ENCODE measurements at regions not wholly inside any gene's neighbourhood (a gene's known extent, or its start where the extent isn't known, plus 50 kb on each side); places are given as distances from the start of the nearest gene placed in this dataset.

DNA sequence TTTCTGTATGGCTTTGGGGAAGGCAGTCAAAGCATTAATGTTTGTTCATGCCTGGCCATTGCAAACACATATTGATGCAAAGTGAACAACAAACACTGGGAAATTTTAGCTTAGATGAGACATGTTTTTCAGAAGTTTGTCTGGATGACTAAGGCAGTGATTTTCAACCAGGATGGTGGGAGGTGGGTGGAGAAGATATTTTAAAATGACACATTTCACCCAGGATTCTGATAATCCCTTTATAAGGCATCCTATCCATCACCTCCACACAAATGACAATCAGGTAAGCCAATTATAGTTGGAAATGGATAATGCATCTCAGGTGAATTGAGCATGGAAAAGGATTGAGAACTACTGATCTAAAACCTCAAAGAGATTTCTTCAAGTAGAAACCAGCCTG, 57.4 kb upstream of the SV2C start:
- no peak for FAIRE-seq
- H3K4me1 ChIP-seq (ENCODE audit: insufficient read depth, low read length), result no peaks in the 10 kb centered on the region
- no peaks in the 10 kb centered on the region for H4K20me1 ChIP-seq (ENCODE audit: insufficient read depth, low read length)
- no peak overlapping the region for H3K27ac ChIP-seq (ENCODE audit: extremely low read length, insufficient read depth, low read length)
- DNase-seq (ENCODE audit: low spot score), result no peak
- H3K79me2 ChIP-seq (ENCODE audit: insufficient read depth, low read length), result no peaks in the 10 kb centered on the region
- H2AFZ ChIP-seq (ENCODE audit: low read length), result no peak overlapping the region
- no TSS peak for BruUV-seq (replicated peaks)
- TF ChIP-seq NFIB (CRISPR knock-in tag; IDR thresholded peaks at IDR 0.05; ENCODE audit: borderline replicate concordance) (no peak), ZFP36L2 (CRISPR knock-in tag; IDR thresholded peaks at IDR 0.05) (no peak)
- no peaks in the 10 kb centered on the region for H3K36me3 ChIP-seq (replicated peaks in 1 of 2; ENCODE audit: control insufficient read depth in 1 of 2, insufficient read depth in 2 of 2, low read length in 2 of 2)
- H3K9ac ChIP-seq (ENCODE audit: insufficient read depth, low read depth, low read length), result no peak overlapping the region
- no peak overlapping the region for H3K4me3 ChIP-seq (replicated peaks in 1 of 3; ENCODE audit: insufficient read depth in 1 of 3, low read depth in 2 of 3, low read length in 3 of 3)
- no peak overlapping the region for H3K4me2 ChIP-seq (ENCODE audit: low read depth, low read length)
- no peaks in the 10 kb centered on the region; a peak in 1 of 5 replicates for H3K27me3 ChIP-seq (ENCODE audit: control insufficient read depth in 1 of 2, insufficient read depth in 2 of 2, low read length in 2 of 2)
- in situ Hi-C loops (cut with HindIII; ENCODE audit: extremely low pct_ligation_motif_present, low pct_unique_long_range_greater_than_20kb) (no loop called here), intact Hi-C loops (cut with micrococcal nuclease; ENCODE audit: unreplicated experiment) (no loop called here)
- ChIA-PET CTCF (ENCODE audit: low intra/inter-chr PET ratio, low total read pairs) (no interaction called here), POLR2A (no interaction called here)
- ATAC-seq, result no peak
- no peaks in the 10 kb centered on the region for H3K9me3 ChIP-seq (ENCODE audit: low read length)

DNA sequence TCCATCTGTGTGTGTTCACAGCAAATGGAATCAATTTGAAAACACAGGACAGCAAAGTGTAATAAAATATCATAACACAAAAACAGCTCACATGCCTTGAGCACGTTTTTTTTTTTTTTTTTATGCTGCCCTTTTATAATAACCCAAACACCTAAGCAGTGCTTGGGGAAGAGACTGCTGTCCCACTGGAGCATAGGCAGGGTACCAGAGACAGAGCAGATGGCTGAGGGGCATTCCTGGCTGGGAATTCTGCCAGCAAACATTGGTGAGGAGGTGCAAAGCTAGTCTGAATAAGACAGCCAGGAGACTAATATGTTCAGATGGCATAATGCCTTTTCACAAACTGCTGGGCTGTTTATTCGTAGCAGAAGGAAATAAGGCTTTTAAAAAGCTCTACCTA, 58.1 kb upstream of the SV2C start:
- Histone ChIP-seq H3K36me3 (replicated peaks in 1 of 2; ENCODE audit: control insufficient read depth in 1 of 2, insufficient read depth in 2 of 2, low read length in 2 of 2) (no peaks in the 10 kb centered on the region), H2AFZ (ENCODE audit: low read length) (no peak overlapping the region), H3K27ac (ENCODE audit: extremely low read length, insufficient read depth, low read length) (no peak overlapping the region), H3K4me3 (replicated peaks in 1 of 3; ENCODE audit: insufficient read depth in 1 of 3, low read depth in 2 of 3, low read length in 3 of 3) (no peak overlapping the region), H4K20me1 (ENCODE audit: insufficient read depth, low read length) (no peaks in the 10 kb centered on the region), H3K27me3 (ENCODE audit: control insufficient read depth in 1 of 2, insufficient read depth in 2 of 2, low read length in 2 of 2) (peaks cover 0 to 5% of the 10 kb centered on the region in 2 experiments; a peak in 1 of 5 replicates), H3K9me3 (ENCODE audit: low read length) (no peaks in the 10 kb centered on the region), H3K4me2 (ENCODE audit: low read depth, low read length) (no peak overlapping the region), H3K4me1 (ENCODE audit: insufficient read depth, low read length) (no peaks in the 10 kb centered on the region), H3K79me2 (ENCODE audit: insufficient read depth, low read length) (no peaks in the 10 kb centered on the region), H3K9ac (ENCODE audit: insufficient read depth, low read depth, low read length) (no peak overlapping the region)
- ChIA-PET CTCF (ENCODE audit: low intra/inter-chr PET ratio, low total read pairs) (no interaction called here), POLR2A (no interaction called here)
- intact Hi-C loops (cut with micrococcal nuclease; ENCODE audit: unreplicated experiment) (no loop called here), in situ Hi-C loops (cut with HindIII; ENCODE audit: extremely low pct_ligation_motif_present, low pct_unique_long_range_greater_than_20kb) (no loop called here)
- 0% methylated on average over 2 of the region's 2 CpGs for whole genome bisulfite sequencing (ENCODE audit: low lambda C conversion rate)
- ATAC-seq (no peak), DNase-seq (ENCODE audit: low spot score) (no peak), FAIRE-seq (no peak)
- no TSS peak for BruUV-seq (replicated peaks)
- TF ChIP-seq PITX1 (CRISPR knock-in tag; IDR thresholded peaks at IDR 0.05) (no peak), TBX3 (IDR thresholded peaks at IDR 0.05; ENCODE audit: borderline replicate concordance) (no peak), ELF4 (CRISPR knock-in tag; IDR thresholded peaks at IDR 0.05; ENCODE audit: borderline replicate concordance) (no peak), ISL2 (CRISPR knock-in tag; IDR thresholded peaks at IDR 0.05) (no peak), AKAP8 (CRISPR knock-in tag; IDR thresholded peaks at IDR 0.05) (no peak), ZNF496 (CRISPR knock-in tag; IDR thresholded peaks at IDR 0.05; ENCODE audit: insufficient replicate concordance) (no peak)
- TF ChIP-seq, protein P1, sequence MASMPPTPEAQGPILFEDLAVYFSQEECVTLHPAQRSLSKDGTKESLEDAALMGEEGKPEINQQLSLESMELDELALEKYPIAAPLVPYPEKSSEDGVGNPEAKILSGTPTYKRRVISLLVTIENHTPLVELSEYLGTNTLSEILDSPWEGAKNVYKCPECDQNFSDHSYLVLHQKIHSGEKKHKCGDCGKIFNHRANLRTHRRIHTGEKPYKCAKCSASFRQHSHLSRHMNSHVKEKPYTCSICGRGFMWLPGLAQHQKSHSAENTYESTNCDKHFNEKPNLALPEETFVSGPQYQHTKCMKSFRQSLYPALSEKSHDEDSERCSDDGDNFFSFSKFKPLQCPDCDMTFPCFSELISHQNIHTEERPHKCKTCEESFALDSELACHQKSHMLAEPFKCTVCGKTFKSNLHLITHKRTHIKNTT (CRISPR knock-in tag; IDR thresholded peaks at IDR 0.05), result no peak
- TF ChIP-seq, protein P2, sequence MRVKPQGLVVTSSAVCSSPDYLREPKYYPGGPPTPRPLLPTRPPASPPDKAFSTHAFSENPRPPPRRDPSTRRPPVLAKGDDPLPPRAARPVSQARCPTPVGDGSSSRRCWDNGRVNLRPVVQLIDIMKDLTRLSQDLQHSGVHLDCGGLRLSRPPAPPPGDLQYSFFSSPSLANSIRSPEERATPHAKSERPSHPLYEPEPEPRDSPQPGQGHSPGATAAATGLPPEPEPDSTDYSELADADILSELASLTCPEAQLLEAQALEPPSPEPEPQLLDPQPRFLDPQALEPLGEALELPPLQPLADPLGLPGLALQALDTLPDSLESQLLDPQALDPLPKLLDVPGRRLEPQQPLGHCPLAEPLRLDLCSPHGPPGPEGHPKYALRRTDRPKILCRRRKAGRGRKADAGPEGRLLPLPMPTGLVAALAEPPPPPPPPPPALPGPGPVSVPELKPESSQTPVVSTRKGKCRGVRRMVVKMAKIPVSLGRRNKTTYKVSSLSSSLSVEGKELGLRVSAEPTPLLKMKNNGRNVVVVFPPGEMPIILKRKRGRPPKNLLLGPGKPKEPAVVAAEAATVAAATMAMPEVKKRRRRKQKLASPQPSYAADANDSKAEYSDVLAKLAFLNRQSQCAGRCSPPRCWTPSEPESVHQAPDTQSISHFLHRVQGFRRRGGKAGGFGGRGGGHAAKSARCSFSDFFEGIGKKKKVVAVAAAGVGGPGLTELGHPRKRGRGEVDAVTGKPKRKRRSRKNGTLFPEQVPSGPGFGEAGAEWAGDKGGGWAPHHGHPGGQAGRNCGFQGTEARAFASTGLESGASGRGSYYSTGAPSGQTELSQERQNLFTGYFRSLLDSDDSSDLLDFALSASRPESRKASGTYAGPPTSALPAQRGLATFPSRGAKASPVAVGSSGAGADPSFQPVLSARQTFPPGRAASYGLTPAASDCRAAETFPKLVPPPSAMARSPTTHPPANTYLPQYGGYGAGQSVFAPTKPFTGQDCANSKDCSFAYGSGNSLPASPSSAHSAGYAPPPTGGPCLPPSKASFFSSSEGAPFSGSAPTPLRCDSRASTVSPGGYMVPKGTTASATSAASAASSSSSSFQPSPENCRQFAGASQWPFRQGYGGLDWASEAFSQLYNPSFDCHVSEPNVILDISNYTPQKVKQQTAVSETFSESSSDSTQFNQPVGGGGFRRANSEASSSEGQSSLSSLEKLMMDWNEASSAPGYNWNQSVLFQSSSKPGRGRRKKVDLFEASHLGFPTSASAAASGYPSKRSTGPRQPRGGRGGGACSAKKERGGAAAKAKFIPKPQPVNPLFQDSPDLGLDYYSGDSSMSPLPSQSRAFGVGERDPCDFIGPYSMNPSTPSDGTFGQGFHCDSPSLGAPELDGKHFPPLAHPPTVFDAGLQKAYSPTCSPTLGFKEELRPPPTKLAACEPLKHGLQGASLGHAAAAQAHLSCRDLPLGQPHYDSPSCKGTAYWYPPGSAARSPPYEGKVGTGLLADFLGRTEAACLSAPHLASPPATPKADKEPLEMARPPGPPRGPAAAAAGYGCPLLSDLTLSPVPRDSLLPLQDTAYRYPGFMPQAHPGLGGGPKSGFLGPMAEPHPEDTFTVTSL (CRISPR knock-in tag; IDR thresholded peaks at IDR 0.05; ENCODE audit: borderline replicate concordance), result no peak
- TF ChIP-seq, protein P3, sequence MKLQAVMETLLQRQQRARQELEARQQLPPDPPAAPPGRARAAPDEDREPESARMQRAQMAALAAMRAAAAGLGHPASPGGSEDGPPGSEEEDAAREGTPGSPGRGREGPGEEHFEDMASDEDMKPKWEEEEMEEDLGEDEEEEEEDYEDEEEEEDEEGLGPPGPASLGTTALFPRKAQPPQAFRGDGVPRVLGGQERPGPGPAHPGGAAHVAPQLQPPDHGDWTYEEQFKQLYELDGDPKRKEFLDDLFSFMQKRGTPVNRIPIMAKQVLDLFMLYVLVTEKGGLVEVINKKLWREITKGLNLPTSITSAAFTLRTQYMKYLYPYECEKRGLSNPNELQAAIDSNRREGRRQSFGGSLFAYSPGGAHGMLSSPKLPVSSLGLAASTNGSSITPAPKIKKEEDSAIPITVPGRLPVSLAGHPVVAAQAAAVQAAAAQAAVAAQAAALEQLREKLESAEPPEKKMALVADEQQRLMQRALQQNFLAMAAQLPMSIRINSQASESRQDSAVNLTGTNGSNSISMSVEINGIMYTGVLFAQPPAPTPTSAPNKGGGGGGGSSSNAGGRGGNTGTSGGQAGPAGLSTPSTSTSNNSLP (IDR thresholded peaks at IDR 0.05; ENCODE audit: low read depth, low read length), result no peak

All from HepG2 (cell line).